MM.1S (cell line): ENCODE measurements at regions not wholly inside any gene's neighbourhood (a gene's known extent, or its start where the extent isn't known, plus 50 kb on each side); places are given as distances from the start of the nearest gene placed in this dataset.

Source experiments
- EZH2 ChIP-seq: fragments of 300-600 bp; sonication (generic); optimal IDR thresholded peaks from 2 replicates; pipeline ENCODE3; 2017; ENCODE audit warnings: low read depth, mild to moderate bottlenecking, antibody characterized with exemption, low read length, mixed read lengths
- TF ChIP-seq, protein P1 (sequence below): fragments of 300-600 bp; sonication (generic); IDR thresholded peaks from 2 replicates; pipeline ENCODE4 v1.5.1; 2016; ENCODE audit warnings: antibody characterized with exemption, low read length, mixed read lengths

DNA sequence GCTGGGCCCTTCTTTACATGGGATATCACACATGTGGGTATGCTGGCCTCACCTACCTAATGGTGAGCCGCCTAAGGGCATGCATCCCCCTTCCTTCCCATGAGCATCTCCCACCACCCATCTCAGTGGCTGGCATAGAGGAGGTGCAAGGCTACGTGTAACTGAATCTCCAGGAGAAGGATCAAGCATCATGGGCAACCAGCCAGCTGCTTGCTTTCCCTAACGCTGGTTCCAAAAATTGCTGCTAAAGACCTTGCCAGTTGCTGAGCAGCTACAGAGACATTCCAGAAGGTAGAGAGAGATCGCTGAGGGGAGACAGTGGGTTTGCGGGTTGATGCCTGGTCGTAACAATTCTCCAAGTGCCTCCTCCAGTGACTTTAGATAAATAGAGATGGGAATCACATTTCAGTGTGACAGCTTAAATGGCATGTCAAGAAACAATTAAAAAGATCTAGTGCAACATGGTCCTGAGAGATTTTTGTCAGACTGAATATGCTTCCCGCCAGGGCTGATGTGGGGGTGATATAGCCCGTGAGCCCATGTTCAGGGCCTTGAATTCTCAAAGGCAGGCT is 378.4 kb upstream of the CDH5 start:
- TF ChIP-seq, protein P1, sequence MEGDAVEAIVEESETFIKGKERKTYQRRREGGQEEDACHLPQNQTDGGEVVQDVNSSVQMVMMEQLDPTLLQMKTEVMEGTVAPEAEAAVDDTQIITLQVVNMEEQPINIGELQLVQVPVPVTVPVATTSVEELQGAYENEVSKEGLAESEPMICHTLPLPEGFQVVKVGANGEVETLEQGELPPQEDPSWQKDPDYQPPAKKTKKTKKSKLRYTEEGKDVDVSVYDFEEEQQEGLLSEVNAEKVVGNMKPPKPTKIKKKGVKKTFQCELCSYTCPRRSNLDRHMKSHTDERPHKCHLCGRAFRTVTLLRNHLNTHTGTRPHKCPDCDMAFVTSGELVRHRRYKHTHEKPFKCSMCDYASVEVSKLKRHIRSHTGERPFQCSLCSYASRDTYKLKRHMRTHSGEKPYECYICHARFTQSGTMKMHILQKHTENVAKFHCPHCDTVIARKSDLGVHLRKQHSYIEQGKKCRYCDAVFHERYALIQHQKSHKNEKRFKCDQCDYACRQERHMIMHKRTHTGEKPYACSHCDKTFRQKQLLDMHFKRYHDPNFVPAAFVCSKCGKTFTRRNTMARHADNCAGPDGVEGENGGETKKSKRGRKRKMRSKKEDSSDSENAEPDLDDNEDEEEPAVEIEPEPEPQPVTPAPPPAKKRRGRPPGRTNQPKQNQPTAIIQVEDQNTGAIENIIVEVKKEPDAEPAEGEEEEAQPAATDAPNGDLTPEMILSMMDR, result no peak
- no peak for TF ChIP-seq EZH2
